ENCODE measurements at regions not wholly inside any gene's neighbourhood (a gene's known extent, or its start where the extent isn't known, plus 50 kb on each side); places are given as distances from the start of the nearest gene placed in this dataset.

DNA sequence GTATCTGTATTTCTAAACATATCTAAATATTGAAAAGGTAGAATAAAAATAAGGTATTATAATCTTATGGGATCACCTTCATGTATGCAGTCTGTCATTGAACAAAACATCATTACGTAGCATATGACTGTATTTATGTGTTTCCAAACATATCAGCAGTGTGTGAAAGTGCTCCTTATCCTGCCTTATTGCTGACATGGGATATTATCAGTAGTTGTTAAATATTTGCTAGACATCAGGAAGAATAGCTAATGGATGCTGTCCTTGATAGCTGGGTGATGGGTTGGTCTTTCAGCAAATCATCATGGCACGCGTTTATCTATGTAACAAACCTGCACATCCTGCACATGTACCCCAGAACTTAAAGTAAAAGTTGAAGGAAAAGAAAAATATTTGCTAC lies 59.1 kb upstream of the FAM20A start:
- DNase-seq (ENCODE audit: low spot score): no peak

DNA sequence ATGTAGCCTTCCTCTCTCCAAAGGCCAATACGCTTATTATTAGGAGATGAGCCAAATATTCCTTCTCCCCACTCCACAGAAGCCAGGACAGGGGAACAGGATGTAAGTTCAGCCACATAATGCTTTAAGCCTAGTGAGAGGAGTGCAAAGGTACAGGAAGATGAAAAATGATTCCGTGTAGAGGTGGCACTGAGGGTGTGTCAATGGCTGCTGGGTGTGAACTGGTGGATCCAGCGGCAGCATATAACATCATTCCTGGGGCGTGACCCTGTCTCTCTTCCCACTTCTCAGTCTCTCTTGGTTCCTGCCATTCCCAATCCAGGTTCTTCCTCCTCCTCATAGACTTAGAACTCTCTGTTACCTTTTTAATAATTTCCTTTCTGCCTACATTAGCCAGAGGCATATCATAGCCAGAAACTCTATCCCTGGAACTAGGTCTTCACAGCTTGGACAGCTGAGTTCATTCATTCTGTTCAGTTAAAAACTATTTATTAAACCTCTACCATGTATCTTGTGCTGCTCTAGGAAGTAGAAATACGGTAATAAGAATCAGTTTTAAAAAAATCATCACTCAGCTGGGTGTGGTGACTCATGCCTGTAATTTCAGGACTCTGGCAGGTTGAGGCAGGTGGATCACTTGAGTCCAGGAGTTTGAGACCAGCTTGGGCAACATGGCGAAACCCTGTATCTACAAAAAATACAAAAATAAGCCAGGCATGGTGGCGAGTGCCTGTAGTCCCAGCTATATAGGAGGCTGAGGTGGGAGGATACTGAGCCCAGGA lies 58.0 kb upstream of the FAM20A start:
- DNase-seq (ENCODE audit: low spot score): no peak

DNA sequence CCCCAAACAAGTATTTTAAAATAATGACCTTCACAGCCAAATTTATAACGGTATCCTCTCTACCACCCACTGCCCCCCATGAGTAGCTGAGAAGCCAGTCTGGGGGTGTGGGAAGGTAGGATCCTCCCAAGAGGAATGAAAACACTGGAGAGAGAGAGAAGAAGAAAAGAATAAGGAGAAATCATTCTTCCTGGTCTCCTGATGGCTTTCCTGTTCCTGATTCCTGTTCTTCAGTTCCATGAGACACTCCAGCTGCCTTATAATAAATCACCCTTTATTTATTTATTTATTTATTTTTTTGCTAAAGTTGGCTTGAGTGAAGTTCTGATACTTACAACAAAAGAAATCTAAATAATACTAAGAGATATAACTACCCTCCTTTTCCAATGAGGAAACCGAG lies 56.4 kb upstream of the FAM20A start:
- DNase-seq (ENCODE audit: low spot score): no peak

DNA sequence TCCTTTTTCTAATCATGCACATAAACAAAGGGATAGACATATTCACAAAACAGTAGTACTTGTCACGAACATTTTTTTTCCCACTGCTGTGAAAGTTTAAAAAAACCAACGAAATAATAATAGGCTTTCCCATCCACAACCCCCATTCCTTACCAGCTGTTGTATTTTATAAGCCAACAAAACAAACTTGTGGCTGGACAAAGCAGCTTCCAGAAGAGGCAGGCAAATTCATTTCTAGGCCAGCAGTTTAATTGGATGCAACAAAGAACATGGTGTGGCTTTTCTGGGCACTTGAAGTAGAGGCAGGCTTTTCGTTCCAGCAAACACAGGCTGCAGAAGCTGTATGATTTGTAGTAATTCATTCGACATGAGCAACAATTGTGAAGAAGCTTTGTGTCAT lies 56.0 kb upstream of the FAM20A start:
- DNase-seq (ENCODE audit: low spot score): no peak

DNA sequence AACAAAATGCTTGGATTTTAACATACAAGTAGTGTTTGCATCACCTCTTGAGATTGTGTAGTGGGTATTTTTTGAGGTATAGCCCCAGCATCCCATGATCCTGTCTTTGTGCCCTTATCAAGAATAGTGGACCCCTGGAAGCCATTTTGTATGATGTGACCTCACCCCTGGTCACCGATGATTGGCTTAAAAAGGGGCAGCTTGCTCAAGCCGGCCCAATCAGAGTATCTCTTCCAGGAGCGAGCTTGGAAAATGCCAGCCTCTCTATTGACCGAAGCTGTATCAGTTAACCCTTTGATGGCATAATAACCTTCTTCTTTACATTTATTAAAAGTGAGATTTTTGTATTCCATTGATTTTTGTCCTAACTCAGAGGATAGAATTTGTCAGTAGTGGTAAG lies 55.5 kb upstream of the FAM20A start:
- no peak for DNase-seq (ENCODE audit: low spot score)
